HepG2 (cell line): ENCODE measurements at regions not wholly inside any gene's neighbourhood (a gene's known extent, or its start where the extent isn't known, plus 50 kb on each side); places are given as distances from the start of the nearest gene placed in this dataset.

Source experiments
- ATAC-seq: fragments of 200-7000 bp; cut with Tn5 transposase; 3 replicates; pipeline ENCODE4 v1.9.1; 2020; ENCODE audit warnings: mild to moderate bottlenecking, moderate library complexity
- BruUV-seq: library from RNA; stranded (reverse); fragments of 400-500 nt; replicated peaks from 2 replicates; lab custom pipeline; 2021; lab: Mats Ljungman, UMichigan
- CTCF ChIA-PET: fragments of 300-600 bp; formaldehyde crosslinking; extraction: SDS; loops from one replicate; lab custom pipeline; 2021; ENCODE audit warnings: low total read pairs, inconsistent platforms, low intra/inter-chr PET ratio; lab: Yijun Ruan, JAX
- POLR2A ChIA-PET: fragments of 350-600 bp; sonication (Branson Sonifier 250); formaldehyde crosslinking; loops from one replicate; lab custom pipeline; 2020; ENCODE audit warnings: antibody characterized with exemption, inconsistent platforms; lab: Yijun Ruan, JAX
- DNase-seq: peaks from one replicate; pipeline ENCODE4 v3.0.0-alpha.2; 2015; ENCODE audit warnings: low spot score
- FAIRE-seq: peaks from 3 replicates; lab custom pipeline; 2011; peaks lifted over from hg19 to GRCh38; lab: Jason Lieb, UNC
- H2AFZ ChIP-seq: one replicate; pipeline ENCODE4 v1.6.1; 2011; ENCODE audit warnings: low read length, inconsistent platforms
- H3K27ac ChIP-seq: fragments of 300-600 bp; 3 replicates; pipeline ENCODE4 v1.8.0; 2011; ENCODE audit warnings: mixed run types, mild to moderate bottlenecking, mixed read lengths, low read length, inconsistent platforms; ENCODE audit not compliant: insufficient read depth; ENCODE audit errors: extremely low read length
- H3K27me3 ChIP-seq, 2 experiments: fragments of 200-600 bp in 1 of 2; 2 replicates in 1 of 2; 3 replicates in 1 of 2; pipeline versions ENCODE4 v1.6.0 to v1.8.0; 2011; ENCODE audit warnings: low read length in 2 of 2, mild to moderate bottlenecking in 2 of 2, moderate library complexity in 2 of 2, inconsistent platforms in 1 of 2; ENCODE audit not compliant: insufficient read depth in 2 of 2, control insufficient read depth in 1 of 2
- H3K36me3 ChIP-seq, 2 experiments: fragments of 200-600 bp in 1 of 2; replicated peaks in 1 of 2; 2 replicates in 1 of 2; 3 replicates in 1 of 2; pipeline versions ENCODE4 v1.5.1 to v1.8.0; 2011; ENCODE audit warnings: low read length in 2 of 2, inconsistent platforms in 1 of 2; ENCODE audit not compliant: insufficient read depth in 2 of 2, control insufficient read depth in 1 of 2
- H3K4me1 ChIP-seq: 2 replicates; pipeline ENCODE4 v1.5.1; 2012; ENCODE audit warnings: low read length, inconsistent platforms; ENCODE audit not compliant: insufficient read depth
- H3K4me2 ChIP-seq: 2 replicates; pipeline ENCODE4 v1.6.0; 2011; ENCODE audit warnings: low read depth, low read length, inconsistent platforms
- H3K4me3 ChIP-seq, 3 experiments: fragments of 200-600 bp in 1 of 3; sonication (generic), shearing (Covaris generic) in 1 of 3; replicated peaks in 1 of 3; 2 replicates each; pipeline ENCODE4 v1.5.1; 2011 to 2016; ENCODE audit warnings: low read length in 3 of 3, inconsistent platforms in 2 of 3, low read depth in 2 of 3, mild to moderate bottlenecking in 2 of 3, control low read depth in 1 of 3, mixed read lengths in 1 of 3; ENCODE audit not compliant: insufficient read depth in 1 of 3
- H3K79me2 ChIP-seq: one replicate; pipeline ENCODE4 v1.6.1; 2011; ENCODE audit warnings: low read length, inconsistent platforms; ENCODE audit not compliant: insufficient read depth
- H3K9ac ChIP-seq: 2 replicates; pipeline ENCODE4 v1.6.0; 2011; ENCODE audit warnings: mild to moderate bottlenecking, low read depth, low read length, inconsistent platforms; ENCODE audit not compliant: insufficient read depth
- H3K9me3 ChIP-seq: 2 replicates; pipeline ENCODE4 v1.5.1; 2012; ENCODE audit warnings: mild to moderate bottlenecking, low read length
- H4K20me1 ChIP-seq: 2 replicates; pipeline ENCODE4 v1.6.0; 2011; ENCODE audit warnings: inconsistent platforms, mild to moderate bottlenecking, low read length, moderate library complexity; ENCODE audit not compliant: insufficient read depth
- HDAC2 ChIP-seq: sonication (generic); formaldehyde crosslinking; IDR thresholded peaks from 2 replicates; pipeline ENCODE4 v1.4.0; 2020; ENCODE audit warnings: missing genetic modification reagents
- NR2F6 ChIP-seq, 2 experiments: IDR thresholded peaks; 2 replicates each; pipeline ENCODE4 v1.6.1; 2016; ENCODE audit warnings: antibody characterized with exemption in 1 of 2, mild to moderate bottlenecking in 1 of 2
- TBX2 ChIP-seq: sonication (generic); formaldehyde crosslinking; IDR thresholded peaks from 2 replicates; pipeline ENCODE4 v1.5.0; 2020; ENCODE audit warnings: missing genetic modification reagents, mild to moderate bottlenecking, borderline replicate concordance
- WIZ ChIP-seq: sonication (generic); formaldehyde crosslinking; IDR thresholded peaks from 2 replicates; pipeline ENCODE4 v1.5.1; 2020; ENCODE audit warnings: mild to moderate bottlenecking, missing genetic modification reagents
- ZNF124 ChIP-seq: sonication (generic); formaldehyde crosslinking; IDR thresholded peaks from 2 replicates; pipeline ENCODE4 v1.4.0; 2020; ENCODE audit warnings: missing genetic modification reagents
- ZNF432 ChIP-seq: sonication (generic); formaldehyde crosslinking; IDR thresholded peaks from 2 replicates; pipeline ENCODE4 v1.5.0; 2020; ENCODE audit warnings: missing genetic modification reagents, mild to moderate bottlenecking, borderline replicate concordance
- ZNF44 ChIP-seq: sonication (generic); formaldehyde crosslinking; IDR thresholded peaks from 2 replicates; pipeline ENCODE4 v1.5.1; 2020; ENCODE audit warnings: mild to moderate bottlenecking, missing genetic modification reagents
- ZNF597 ChIP-seq: sonication (generic); formaldehyde crosslinking; IDR thresholded peaks from 2 replicates; pipeline ENCODE4 v1.5.0; 2020; ENCODE audit warnings: missing genetic modification reagents
- ZNF768 ChIP-seq: sonication (generic); formaldehyde crosslinking; IDR thresholded peaks from 2 replicates; pipeline ENCODE4 v1.4.0; 2020; ENCODE audit warnings: missing genetic modification reagents
- WGBS: methylation state at CpG from one replicate; pipeline ENCODE4 v1.1.6; 2017; ENCODE audit warnings: low lambda C conversion rate; 5-methylcytosine and 5-hydroxymethylcytosine counted together
- in situ Hi-C: cut with HindIII; loops from 2 replicates; pipeline ENCODE4 v1.10.0; 2017; ENCODE audit warnings: low pct_unique_long_range_greater_than_20kb; ENCODE audit not compliant: extremely low pct_ligation_motif_present
- intact Hi-C: fragments of 100-400 bp; cut with micrococcal nuclease; formaldehyde crosslinking; loops from one replicate; pipeline ENCODE4 v1.10.0; 2022; ENCODE audit not compliant: unreplicated experiment
- TF ChIP-seq, protein P1 (sequence below): IDR thresholded peaks from 2 replicates; pipeline ENCODE4 v1.6.1; 2016; ENCODE audit warnings: low read depth

DNA sequence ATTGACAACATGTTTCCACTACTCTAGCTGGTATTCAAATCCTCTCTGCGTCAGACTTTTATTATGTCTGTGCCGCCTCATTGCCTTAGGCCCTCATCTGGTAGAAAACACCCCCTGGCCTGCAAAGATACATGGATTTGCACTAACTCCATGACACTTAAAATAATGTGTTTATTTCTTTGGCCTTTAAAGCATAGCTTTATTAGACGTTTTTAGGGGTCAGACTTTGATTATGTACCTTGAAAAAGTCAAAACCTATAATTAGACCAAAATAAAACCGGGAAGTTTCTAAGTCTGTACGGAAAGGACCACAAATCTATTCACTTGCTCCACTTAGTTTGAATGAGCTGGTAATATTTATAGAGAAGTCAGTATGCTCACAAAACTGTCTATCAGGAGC lies 357.9 kb upstream of the NOX3 start:
- H3K27me3 ChIP-seq: peaks cover 0 to 15% of the 10 kb centered on the region in 2 experiments; a peak in 2 of 5 replicates
- no peak overlapping the region for H2AFZ ChIP-seq
- BruUV-seq: no TSS peak
- H3K4me2 ChIP-seq: no peak overlapping the region
- H3K9ac ChIP-seq: no peak overlapping the region
- POLR2A ChIA-PET: no interaction called here
- H3K27ac ChIP-seq: no peak overlapping the region
- H3K9me3 ChIP-seq: no peaks in the 10 kb centered on the region
- H3K36me3 ChIP-seq: no peaks in the 10 kb centered on the region
- no peaks in the 10 kb centered on the region for H4K20me1 ChIP-seq
- no peak for FAIRE-seq
- intact Hi-C loops: no loop called here
- CTCF ChIA-PET: no interaction called here
- 41% methylated on average over 5 of the region's 5 CpGs for WGBS
- H3K79me2 ChIP-seq: no peaks in the 10 kb centered on the region
- no peak for DNase-seq
- in situ Hi-C loops: no loop called here
- H3K4me1 ChIP-seq: no peaks in the 10 kb centered on the region
- no peak for TF ChIP-seq HDAC2 (CRISPR knock-in tag)
- TF ChIP-seq, protein P1, sequence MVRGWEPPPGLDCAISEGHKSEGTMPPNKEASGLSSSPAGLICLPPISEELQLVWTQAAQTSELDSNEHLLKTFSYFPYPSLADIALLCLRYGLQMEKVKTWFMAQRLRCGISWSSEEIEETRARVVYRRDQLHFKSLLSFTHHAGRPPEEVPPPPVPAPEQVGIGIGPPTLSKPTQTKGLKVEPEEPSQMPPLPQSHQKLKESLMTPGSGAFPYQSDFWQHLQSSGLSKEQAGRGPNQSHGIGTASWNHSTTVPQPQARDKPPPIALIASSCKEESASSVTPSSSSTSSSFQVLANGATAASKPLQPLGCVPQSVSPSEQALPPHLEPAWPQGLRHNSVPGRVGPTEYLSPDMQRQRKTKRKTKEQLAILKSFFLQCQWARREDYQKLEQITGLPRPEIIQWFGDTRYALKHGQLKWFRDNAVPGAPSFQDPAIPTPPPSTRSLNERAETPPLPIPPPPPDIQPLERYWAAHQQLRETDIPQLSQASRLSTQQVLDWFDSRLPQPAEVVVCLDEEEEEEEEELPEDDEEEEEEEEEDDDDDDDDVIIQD: no peak
- no peak for TF ChIP-seq ZNF124
- TF ChIP-seq TBX2: no peak
- no peak for TF ChIP-seq ZNF597
- TF ChIP-seq WIZ (CRISPR knock-in tag): no peak
- no peak for TF ChIP-seq ZNF768
- TF ChIP-seq ZNF432: no peak
- no peak for TF ChIP-seq ZNF44 (CRISPR knock-in tag)
- no peak for TF ChIP-seq NR2F6 (IDR thresholded peaks at IDR 0.05)
- TF ChIP-seq NR2F6 (CRISPR knock-in tag; IDR thresholded peaks at IDR 0.05): no peak
- H3K4me3 ChIP-seq: no peak overlapping the region
- ATAC-seq: no peak
